Left kidney (tissue), 1 donor: ENCODE measurements at regions not wholly inside any gene's neighbourhood (a gene's known extent, or its start where the extent isn't known, plus 50 kb on each side); places are given as distances from the start of the nearest gene placed in this dataset.
A peak's percentile ranks its signal among the peaks of the same experiment; 100 is the strongest.

ENCODE experiments used
- DNase-seq: peaks from one replicate; pipeline ENCODE4 v3.0.0-alpha.2; 2013

DNA sequence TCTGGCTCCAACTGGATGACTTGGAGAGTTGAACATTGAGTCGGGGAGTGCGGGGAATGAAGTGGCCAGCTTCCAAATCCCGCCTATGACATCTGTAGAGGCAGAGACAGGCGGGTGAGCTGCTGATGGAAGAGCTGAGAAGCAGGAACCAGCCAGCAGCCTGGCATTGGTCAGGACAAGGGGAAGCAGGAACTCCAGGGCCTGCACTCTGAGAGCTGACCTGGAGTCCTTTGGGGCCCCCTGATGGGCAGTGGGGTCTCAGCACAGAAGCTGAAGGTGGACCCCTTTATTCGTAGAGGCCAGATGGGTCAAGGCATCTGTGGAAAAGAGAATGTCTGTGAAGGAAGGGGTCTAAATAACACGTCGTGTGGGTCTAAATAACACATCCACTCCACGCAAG, 57.0 kb downstream of the SEC61G start:
- no peak for DNase-seq

- DNase-seq = no peak
These were observed 59.3 kb downstream of the SEC61G start for GRCh38 chr7:54699715-54700114.

GRCh38 chr7:54697659-54698186, 61.3 kb downstream of the SEC61G start:
- DNase-seq = no peak

GRCh38 chr7:54690892-54691291, 68.1 kb downstream of the SEC61G start:
- no peak for DNase-seq

GRCh38 chr7:54690050-54690443, 69.0 kb downstream of the SEC61G start:
- no peak for DNase-seq

- DNase-seq = no peak
These were observed 69.5 kb downstream of the SEC61G start for GRCh38 chr7:54689394-54690049.

GRCh38 chr7:54687462-54688212, 71.4 kb downstream of the SEC61G start:
- no peak for DNase-seq

- DNase-seq = no peak
These were observed 78.5 kb downstream of the SEC61G start for GRCh38 chr7:54680377-54681005.

DNA sequence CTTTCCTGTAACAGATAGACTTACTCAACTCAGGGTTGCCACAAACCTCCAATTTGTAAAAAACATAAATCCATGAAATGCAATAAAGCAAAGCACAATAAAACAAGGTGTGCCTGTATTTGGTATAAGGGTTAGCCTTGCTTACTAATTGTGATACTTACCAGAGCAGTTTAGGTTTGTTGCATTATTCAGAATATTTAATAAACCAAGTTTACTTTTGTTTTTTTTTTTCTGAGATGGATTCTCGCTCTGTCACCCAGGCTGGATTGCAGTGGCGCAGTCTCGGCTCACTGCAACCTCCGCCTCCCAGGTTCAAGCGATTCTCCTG, 79.6 kb downstream of the SEC61G start:
- no peak for DNase-seq

GRCh38 chr7:54678763-54679489, 80.1 kb downstream of the SEC61G start:
- DNase-seq = no peak

GRCh38 chr7:54674891-54675290, 84.1 kb downstream of the SEC61G start:
- no peak for DNase-seq

DNA sequence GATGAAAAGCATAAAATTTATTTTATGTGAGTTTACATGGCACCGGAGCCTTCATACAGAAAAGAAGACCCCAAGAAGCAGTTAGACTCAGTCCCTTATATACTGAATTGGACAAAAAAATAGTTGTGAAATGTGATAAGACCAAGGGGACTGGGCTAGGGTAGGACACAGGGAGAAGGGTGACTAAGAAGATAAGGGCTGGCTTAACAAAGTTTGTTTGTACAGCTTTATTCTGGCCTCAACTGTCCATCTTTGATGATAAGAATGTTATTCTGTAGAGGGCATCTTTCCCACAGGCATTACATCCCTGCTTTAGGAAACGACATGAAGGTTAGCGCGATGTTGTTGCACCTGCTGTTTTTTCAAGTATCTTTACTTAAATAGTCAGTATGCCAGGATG, 86.5 kb downstream of the SEC61G start:
- DNase-seq = no peak

- peak; percentile 65 for DNase-seq
These were observed 94.5 kb downstream of the SEC61G start for GRCh38 chr7:54664235-54665228.

DNA sequence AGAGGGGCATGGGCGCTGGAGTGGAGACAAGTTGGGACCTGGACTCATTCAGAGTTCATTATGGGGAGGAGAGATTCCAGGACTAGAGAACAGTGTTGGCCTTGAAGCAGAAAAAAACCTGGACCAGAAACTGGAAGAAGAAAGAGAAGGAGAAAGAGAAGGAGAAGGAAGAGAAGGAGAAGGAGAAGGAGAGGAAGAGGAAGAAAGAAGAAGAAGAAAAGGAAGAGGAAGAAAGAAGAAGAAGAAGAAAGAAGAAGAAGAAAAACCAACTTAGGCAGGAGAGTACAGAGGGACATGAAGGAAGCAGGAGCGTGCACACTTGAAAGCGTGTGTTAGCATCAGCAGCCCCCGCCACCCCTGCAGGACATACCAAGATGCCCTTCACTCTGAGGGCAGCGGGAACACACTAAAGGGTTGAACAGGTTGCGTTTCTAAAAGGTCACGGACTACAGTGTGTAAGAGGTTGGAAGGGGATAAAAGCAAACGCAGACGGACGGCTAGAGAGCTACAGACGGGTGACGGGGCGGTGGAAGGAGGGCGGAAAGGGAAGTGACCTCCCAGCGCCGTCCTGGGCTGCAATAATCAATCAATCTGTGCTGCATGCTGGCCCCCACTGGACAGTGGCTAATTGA, 95.3 kb downstream of the SEC61G start:
- DNase-seq = no peak

DNA sequence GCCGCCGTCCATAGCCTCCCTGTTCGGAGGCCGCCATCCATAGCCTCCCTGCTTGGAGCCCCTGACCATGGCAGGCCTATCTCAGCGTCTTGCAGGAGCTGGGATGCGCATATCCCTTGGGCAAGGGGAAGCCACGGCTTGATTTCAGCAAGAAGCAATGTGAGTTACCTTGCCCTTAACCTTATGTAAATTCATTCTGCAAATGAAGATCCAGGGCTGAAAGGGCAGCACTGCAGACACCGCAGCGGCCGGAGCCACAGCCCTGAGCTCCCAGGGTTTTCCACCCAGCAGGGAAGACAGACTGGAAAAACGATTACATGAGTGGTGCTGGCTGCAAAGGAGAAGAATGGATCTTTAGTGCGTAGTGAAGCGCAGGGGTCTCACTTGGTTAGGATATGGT, 95.8 kb downstream of the SEC61G start:
- DNase-seq = no peak

DNA sequence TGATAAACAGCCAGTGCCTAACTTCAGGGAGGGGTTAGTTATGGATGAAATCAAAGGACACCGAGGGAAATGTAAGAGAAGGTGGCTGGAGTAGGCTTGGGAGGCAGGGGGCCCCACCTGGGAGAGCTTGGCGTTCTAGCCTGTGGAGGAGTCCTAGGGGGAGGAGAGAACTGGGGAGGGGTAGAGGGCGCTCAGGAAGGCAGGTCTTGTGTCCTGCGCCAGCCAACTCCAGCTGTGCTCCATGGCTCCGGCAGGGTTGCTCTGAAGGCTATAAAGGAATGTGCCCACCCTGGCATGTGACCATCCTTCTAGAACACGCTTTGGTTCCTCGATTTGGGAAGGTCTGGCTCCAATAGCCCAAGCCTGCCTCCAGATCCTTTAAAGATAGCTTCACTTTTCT, 96.3 kb downstream of the SEC61G start:
- no peak for DNase-seq

DNA sequence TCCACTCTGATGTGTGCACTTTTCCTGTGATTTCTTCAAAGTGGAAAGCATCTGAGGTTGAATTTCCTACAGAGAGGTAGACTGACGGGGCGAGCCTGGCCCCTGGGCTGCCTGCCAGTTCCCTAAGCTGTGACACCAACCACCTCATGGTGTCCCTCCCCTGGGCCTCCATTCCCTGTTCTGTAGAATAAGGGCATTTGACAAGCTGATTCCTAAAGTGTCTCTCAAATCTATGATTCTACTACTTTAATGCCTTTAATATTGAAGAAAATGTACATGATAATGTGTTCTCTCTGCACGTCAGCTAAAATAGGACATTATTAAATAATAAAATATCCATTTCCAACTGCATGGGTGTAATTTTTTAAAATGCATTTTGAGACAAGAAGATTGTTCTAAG, 105.1 kb downstream of the SEC61G start:
- no peak for DNase-seq

DNA sequence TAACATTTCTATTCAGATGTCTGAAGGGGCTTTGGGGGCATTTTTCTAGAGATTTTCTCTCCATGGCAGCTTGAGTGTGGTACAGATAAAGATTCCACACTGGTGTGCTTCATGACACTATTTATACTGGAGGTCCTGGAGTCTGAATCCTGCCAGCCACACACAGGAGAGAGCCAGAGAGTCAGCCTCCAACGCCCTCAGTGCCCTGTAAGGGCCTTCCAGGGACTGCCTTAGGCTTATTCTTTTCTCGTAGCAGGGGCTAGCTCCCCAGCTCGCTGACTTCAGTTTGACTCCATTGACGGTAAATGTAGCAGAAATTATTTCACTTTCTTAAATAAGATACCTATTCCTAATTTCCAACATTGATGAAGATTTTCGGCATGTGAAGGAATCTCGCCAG, 100.9 kb downstream of the VSTM2A start:
- DNase-seq = no peak

DNA sequence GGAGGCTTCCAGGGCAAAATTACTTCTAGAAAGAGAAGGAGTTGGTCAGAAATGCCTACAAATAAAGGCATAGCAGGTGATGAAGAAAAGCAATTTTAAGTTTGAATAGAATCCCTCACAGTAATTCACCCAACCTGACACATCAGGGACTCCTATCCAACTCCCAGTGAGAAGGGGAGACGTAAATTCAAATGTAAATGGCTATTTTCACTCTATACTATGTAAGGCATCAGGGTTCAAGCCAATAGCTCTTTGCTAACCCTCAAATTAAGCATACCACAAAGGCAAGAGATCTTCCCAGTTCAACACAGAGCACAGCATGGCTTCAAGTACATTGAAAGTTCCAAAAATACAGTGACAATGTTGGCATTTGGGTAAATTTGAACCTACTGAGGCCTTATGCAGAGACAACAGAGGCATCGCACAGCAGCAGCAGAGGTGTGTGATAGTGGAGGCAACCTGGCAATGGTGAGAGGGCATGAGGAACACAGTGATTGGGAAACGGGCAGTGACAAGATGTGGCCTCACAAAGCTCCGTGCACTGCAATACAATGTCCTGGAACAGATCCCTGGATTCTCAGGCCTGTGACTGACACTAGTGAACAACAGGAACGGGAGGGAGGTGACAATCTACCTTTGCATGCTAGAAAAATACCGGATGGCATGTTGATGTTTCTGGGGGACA, 95.7 kb downstream of the VSTM2A start:
- no peak for DNase-seq

- no peak for DNase-seq
These were observed 90.5 kb downstream of the VSTM2A start for GRCh38 chr7:54632696-54633095.
